ENCODE measurements at regions not wholly inside any gene's neighbourhood (a gene's known extent, or its start where the extent isn't known, plus 50 kb on each side); places are given as distances from the start of the nearest gene placed in this dataset.

GRCh38 chr1:229059671-229060539 lies 211.0 kb upstream of the RAB4A start:
- H3K27ac Mint-ChIP-seq = no peak overlapping the region
- H3K36me3 Mint-ChIP-seq = no peaks in the 10 kb centered on the region
- H3K4me3 Mint-ChIP-seq = no peak overlapping the region
- H3K27me3 Mint-ChIP-seq = no peaks in the 10 kb centered on the region
- H3K4me1 Mint-ChIP-seq = peaks cover 55% of the 10 kb centered on the region
- H3K9me3 Mint-ChIP-seq = no peaks in the 10 kb centered on the region

GRCh38 chr1:229062135-229062534 lies 208.8 kb upstream of the RAB4A start:
- Mint-ChIP-seq H3K4me1 (peaks cover 34% of the 10 kb centered on the region), H3K27ac (no peak overlapping the region), H3K9me3 (no peaks in the 10 kb centered on the region), H3K27me3 (no peaks in the 10 kb centered on the region), H3K36me3 (no peaks in the 10 kb centered on the region), H3K4me3 (no peak overlapping the region)

GRCh38 chr1:229063154-229063773 lies 207.6 kb upstream of the RAB4A start:
- Mint-ChIP-seq H3K36me3 (no peaks in the 10 kb centered on the region), H3K4me3 (no peak overlapping the region), H3K9me3 (no peaks in the 10 kb centered on the region), H3K27ac (no peak overlapping the region), H3K4me1 (peaks cover 30% of the 10 kb centered on the region), H3K27me3 (no peaks in the 10 kb centered on the region)

- H3K4me1 Mint-ChIP-seq = peaks cover 27% of the 10 kb centered on the region
- H3K27me3 Mint-ChIP-seq = no peaks in the 10 kb centered on the region
- H3K27ac Mint-ChIP-seq = peak overlapping the region; percentile 8
- H3K4me3 Mint-ChIP-seq = no peak overlapping the region
- H3K9me3 Mint-ChIP-seq = no peaks in the 10 kb centered on the region
- no peaks in the 10 kb centered on the region for H3K36me3 Mint-ChIP-seq
Observed at GRCh38 chr1:229064320-229065168, 206.4 kb upstream of the RAB4A start.

- Mint-ChIP-seq H3K4me3 (no peak overlapping the region), H3K27ac (no peak overlapping the region), H3K9me3 (no peaks in the 10 kb centered on the region), H3K4me1 (peaks cover 17% of the 10 kb centered on the region), H3K36me3 (no peaks in the 10 kb centered on the region), H3K27me3 (no peaks in the 10 kb centered on the region)
Observed at GRCh38 chr1:229065613-229066012, 205.3 kb upstream of the RAB4A start.

- no peak overlapping the region for H3K4me3 Mint-ChIP-seq
Observed at GRCh38 chr1:229066591-229066990, 204.3 kb upstream of the RAB4A start.

GRCh38 chr1:229067546-229067945 lies 203.4 kb upstream of the RAB4A start:
- Mint-ChIP-seq H3K27ac (no peak overlapping the region), H3K27me3 (no peaks in the 10 kb centered on the region), H3K36me3 (no peaks in the 10 kb centered on the region)

More at GRCh38 chr1:229066591-229066990, 204.3 kb upstream of the RAB4A start:
- no peak overlapping the region for H3K27ac Mint-ChIP-seq
- H3K36me3 Mint-ChIP-seq = no peaks in the 10 kb centered on the region
- H3K9me3 Mint-ChIP-seq = no peaks in the 10 kb centered on the region
- peaks cover 17% of the 10 kb centered on the region for H3K4me1 Mint-ChIP-seq
- H3K27me3 Mint-ChIP-seq = no peaks in the 10 kb centered on the region

GRCh38 chr1:229068270-229068987 lies 202.5 kb upstream of the RAB4A start:
- Mint-ChIP-seq H3K27ac (no peak overlapping the region), H3K4me1 (peaks cover 17% of the 10 kb centered on the region), H3K36me3 (no peaks in the 10 kb centered on the region), H3K9me3 (no peaks in the 10 kb centered on the region), H3K4me3 (no peak overlapping the region), H3K27me3 (no peaks in the 10 kb centered on the region)

More at GRCh38 chr1:229067546-229067945, 203.4 kb upstream of the RAB4A start:
- Mint-ChIP-seq H3K4me3 (no peak overlapping the region), H3K9me3 (no peaks in the 10 kb centered on the region), H3K4me1 (peaks cover 17% of the 10 kb centered on the region)

- Mint-ChIP-seq H3K9me3 (no peaks in the 10 kb centered on the region), H3K4me1 (peaks cover 17% of the 10 kb centered on the region), H3K36me3 (no peaks in the 10 kb centered on the region), H3K27me3 (no peaks in the 10 kb centered on the region), H3K27ac (no peak overlapping the region), H3K4me3 (no peak overlapping the region)
Observed at GRCh38 chr1:229069176-229069575, 201.7 kb upstream of the RAB4A start.

- no peaks in the 10 kb centered on the region for H3K9me3 Mint-ChIP-seq
- peaks cover 17% of the 10 kb centered on the region for H3K4me1 Mint-ChIP-seq
- no peak overlapping the region for H3K27ac Mint-ChIP-seq
- H3K36me3 Mint-ChIP-seq = no peaks in the 10 kb centered on the region
- no peaks in the 10 kb centered on the region for H3K27me3 Mint-ChIP-seq
- no peak overlapping the region for H3K4me3 Mint-ChIP-seq
Observed at GRCh38 chr1:229070168-229070567, 200.7 kb upstream of the RAB4A start.

GRCh38 chr1:229073251-229073650 lies 197.7 kb upstream of the RAB4A start:
- Mint-ChIP-seq H3K27ac (peak overlapping the region; percentile 46), H3K36me3 (no peaks in the 10 kb centered on the region), H3K9me3 (no peaks in the 10 kb centered on the region), H3K27me3 (no peaks in the 10 kb centered on the region), H3K4me3 (no peak overlapping the region), H3K4me1 (peaks cover 10% of the 10 kb centered on the region)

GRCh38 chr1:229075217-229075616 lies 195.7 kb upstream of the RAB4A start:
- peaks cover 3% of the 10 kb centered on the region for H3K4me1 Mint-ChIP-seq
- H3K27ac Mint-ChIP-seq = no peak overlapping the region
- no peak overlapping the region for H3K4me3 Mint-ChIP-seq
- no peaks in the 10 kb centered on the region for H3K9me3 Mint-ChIP-seq
- no peaks in the 10 kb centered on the region for H3K27me3 Mint-ChIP-seq
- no peaks in the 10 kb centered on the region for H3K36me3 Mint-ChIP-seq

- no peaks in the 10 kb centered on the region for H3K27me3 Mint-ChIP-seq
- H3K27ac Mint-ChIP-seq = no peak overlapping the region
- H3K36me3 Mint-ChIP-seq = no peaks in the 10 kb centered on the region
- peaks cover 3% of the 10 kb centered on the region for H3K4me1 Mint-ChIP-seq
- no peak overlapping the region for H3K4me3 Mint-ChIP-seq
- no peaks in the 10 kb centered on the region for H3K9me3 Mint-ChIP-seq
Observed at GRCh38 chr1:229075716-229076115, 195.2 kb upstream of the RAB4A start.

- Mint-ChIP-seq H3K4me3 (no peak overlapping the region), H3K36me3 (no peaks in the 10 kb centered on the region), H3K27me3 (no peaks in the 10 kb centered on the region), H3K27ac (no peak overlapping the region), H3K4me1 (peaks cover 3% of the 10 kb centered on the region), H3K9me3 (no peaks in the 10 kb centered on the region)
Observed at GRCh38 chr1:229076195-229076594, 194.7 kb upstream of the RAB4A start.

GRCh38 chr1:229079016-229079595 lies 191.8 kb upstream of the RAB4A start:
- Mint-ChIP-seq H3K4me3 (no peak overlapping the region), H3K36me3 (peaks cover 10% of the 10 kb centered on the region), H3K9me3 (peaks cover 19% of the 10 kb centered on the region), H3K27ac (no peak overlapping the region), H3K27me3 (no peaks in the 10 kb centered on the region), H3K4me1 (peaks cover 3% of the 10 kb centered on the region)
